ENCODE measurements at regions not wholly inside any gene's neighbourhood (a gene's known extent, or its start where the extent isn't known, plus 50 kb on each side); places are given as distances from the start of the nearest gene placed in this dataset.

DNA sequence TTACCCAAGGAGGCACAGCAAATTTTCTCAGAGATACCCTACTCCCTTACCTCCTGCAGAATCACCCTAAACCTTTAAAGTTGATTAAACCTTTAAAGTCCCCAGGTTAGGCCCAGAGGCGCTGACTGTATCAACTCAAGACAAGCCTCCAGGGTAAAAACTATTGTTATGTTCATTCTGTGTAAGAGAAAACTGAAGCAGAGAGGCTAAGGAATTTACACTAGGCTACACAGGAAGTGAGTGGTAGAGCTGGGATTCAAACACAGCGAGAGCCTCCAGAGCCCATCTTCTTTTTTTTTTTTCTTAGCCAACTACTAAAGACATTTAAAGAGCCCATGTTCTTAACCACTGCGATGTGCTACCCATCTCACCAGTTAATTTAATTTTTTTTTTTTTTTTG lies 56.3 kb upstream of the GRK3 start:
- H3K27ac Mint-ChIP-seq, result no peak overlapping the region
- peaks cover 0 to 22% of the 10 kb centered on the region in 2 donors for H3K36me3 Mint-ChIP-seq

DNA sequence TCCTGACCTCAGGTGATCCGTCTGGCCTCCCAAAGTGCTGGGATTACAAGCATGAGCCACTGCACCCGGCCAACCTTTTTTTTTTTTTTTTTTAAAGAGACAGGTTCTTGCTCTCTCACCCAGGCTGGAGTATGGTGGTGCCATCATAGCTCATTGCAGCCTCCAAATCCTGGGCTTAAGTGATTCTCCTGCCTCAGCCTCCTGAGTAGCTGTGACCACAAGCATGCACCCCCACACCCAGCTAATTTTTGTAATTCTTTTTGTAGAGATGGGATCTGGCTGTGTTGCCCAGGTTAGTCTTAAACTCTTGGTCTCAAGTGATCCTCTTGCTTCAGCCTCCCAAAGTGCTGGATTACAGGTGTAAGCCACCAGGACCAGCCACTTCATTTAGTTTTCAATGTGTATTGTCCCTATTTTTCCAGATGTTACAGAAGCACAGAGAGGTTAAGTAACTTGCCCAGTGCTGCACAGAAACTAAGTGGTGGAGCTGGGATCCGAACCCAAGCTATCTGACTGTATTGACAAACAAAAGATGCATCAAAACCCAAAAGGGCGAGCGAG lies 55.6 kb upstream of the GRK3 start:
- Mint-ChIP-seq H3K4me3 (no peak overlapping the region), H3K4me1 (no peaks in the 10 kb centered on the region), H3K9me3 (no peaks in the 10 kb centered on the region), H3K36me3 (peaks cover 0 to 22% of the 10 kb centered on the region in 2 donors), H3K27ac (no peak overlapping the region), H3K27me3 (no peaks in the 10 kb centered on the region)
- DNase-seq (no peak), ATAC-seq (replicated peaks) (no peak)

More for the DNA sequence above, 56.3 kb upstream of the GRK3 start:
- H3K4me3 Mint-ChIP-seq, result no peak overlapping the region
- no peaks in the 10 kb centered on the region for H3K4me1 Mint-ChIP-seq
- no peaks in the 10 kb centered on the region for H3K27me3 Mint-ChIP-seq
- no peak for ATAC-seq (replicated peaks)
- no peaks in the 10 kb centered on the region for H3K9me3 Mint-ChIP-seq
- no peak for DNase-seq

GRCh38 chr22:25509374-25509791 lies 55.1 kb upstream of the GRK3 start:
- peaks cover 0 to 22% of the 10 kb centered on the region in 2 donors for H3K36me3 Mint-ChIP-seq
- no peak overlapping the region for H3K27ac Mint-ChIP-seq
- no peak for ATAC-seq (replicated peaks)

GRCh38 chr22:25510876-25511275 lies 53.6 kb upstream of the GRK3 start:
- Mint-ChIP-seq H3K36me3 (peaks cover 0 to 22% of the 10 kb centered on the region in 2 donors), H3K4me3 (no peak overlapping the region), H3K27ac (no peak overlapping the region), H3K4me1 (no peaks in the 10 kb centered on the region), H3K9me3 (no peaks in the 10 kb centered on the region), H3K27me3 (no peaks in the 10 kb centered on the region)
- DNase-seq (no peak), ATAC-seq (replicated peaks) (no peak)

More at GRCh38 chr22:25509374-25509791, 55.1 kb upstream of the GRK3 start:
- no peaks in the 10 kb centered on the region for H3K4me1 Mint-ChIP-seq
- no peak for DNase-seq
- H3K4me3 Mint-ChIP-seq, result no peak overlapping the region
- no peaks in the 10 kb centered on the region for H3K9me3 Mint-ChIP-seq
- no peaks in the 10 kb centered on the region for H3K27me3 Mint-ChIP-seq

DNA sequence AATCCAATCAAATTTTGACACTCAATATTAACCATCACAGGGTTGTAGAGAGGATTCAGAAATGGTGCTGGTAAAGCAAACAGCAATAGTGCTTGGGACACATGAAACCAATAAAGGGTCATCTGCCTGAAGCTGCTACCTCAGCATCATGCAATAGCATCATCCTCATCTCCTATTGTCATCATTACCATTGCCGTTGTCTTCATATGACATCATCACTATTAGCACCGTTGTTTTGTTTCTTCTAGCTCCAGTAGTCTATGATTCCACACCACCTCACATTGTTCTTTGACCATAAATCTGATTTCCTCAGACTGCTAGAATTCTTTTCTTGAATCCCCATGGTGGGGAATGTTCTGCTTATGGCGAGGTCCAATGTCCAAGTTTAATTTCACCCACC lies 52.8 kb upstream of the GRK3 start:
- Mint-ChIP-seq H3K27ac (no peak overlapping the region), H3K4me3 (no peak overlapping the region), H3K27me3 (no peaks in the 10 kb centered on the region), H3K4me1 (no peaks in the 10 kb centered on the region), H3K36me3 (peaks cover 0 to 22% of the 10 kb centered on the region in 2 donors), H3K9me3 (no peaks in the 10 kb centered on the region)
- no peak for DNase-seq
- ATAC-seq (replicated peaks), result no peak

- DNase-seq (no peak), ATAC-seq (replicated peaks) (no peak)
- H3K4me3 Mint-ChIP-seq, result no peak overlapping the region
- H3K27ac Mint-ChIP-seq, result no peak overlapping the region
- H3K36me3 Mint-ChIP-seq, result peaks cover 0 to 9% of the 10 kb centered on the region in 2 donors
- H3K9me3 Mint-ChIP-seq, result no peaks in the 10 kb centered on the region
- H3K4me1 Mint-ChIP-seq, result no peaks in the 10 kb centered on the region
- H3K27me3 Mint-ChIP-seq, result no peaks in the 10 kb centered on the region
These were observed 49.9 kb upstream of the GRK3 start for GRCh38 chr22:25514436-25515180.

Measured in stimulated activated naive B cell treated with anti-CD40 and anti-IgM and Interleukin-4, amounts not matched to agents 10 μg/mL and 1 μg/mL and 100 μg/mL, for 72 hours (primary cell).